ENCODE measurements at regions not wholly inside any gene's neighbourhood (a gene's known extent, or its start where the extent isn't known, plus 50 kb on each side); places are given as distances from the start of the nearest gene placed in this dataset.

GRCh38 chr13:74479124-74479523 is 344.9 kb upstream of the KLF12 start:
- TF ChIP-seq NFIC (IDR thresholded peaks at IDR 0.05) (no peak), TAF1 (IDR thresholded peaks at IDR 0.05; ENCODE audit: low read depth) (no peak), EP300 (IDR thresholded peaks at IDR 0.05; ENCODE audit: borderline replicate concordance) (no peak), RAD21 (IDR thresholded peaks at IDR 0.05; ENCODE audit: low read depth) (no peak), TCF12 (IDR thresholded peaks at IDR 0.05; ENCODE audit: low read depth) (no peak), YY1 (IDR thresholded peaks at IDR 0.05; ENCODE audit: low read depth) (no peak), USF1 (IDR thresholded peaks at IDR 0.05) (no peak), ZBTB7A (IDR thresholded peaks at IDR 0.05; ENCODE audit: low read depth) (no peak), MAX (IDR thresholded peaks at IDR 0.05) (no peak), CEBPB (IDR thresholded peaks at IDR 0.05) (no peak), EGR1 (IDR thresholded peaks at IDR 0.05) (no peak), REST (IDR thresholded peaks at IDR 0.05; ENCODE audit: low read depth) (no peak), CREB1 (IDR thresholded peaks at IDR 0.05; ENCODE audit: low read depth) (no peak), TEAD4 (IDR thresholded peaks at IDR 0.05) (no peak), FOXM1 (IDR thresholded peaks at IDR 0.05; ENCODE audit: borderline replicate concordance, low read depth) (no peak)

GRCh38 chr13:74476788-74477187 is 342.6 kb upstream of the KLF12 start:
- TF ChIP-seq EGR1 (IDR thresholded peaks at IDR 0.05) (no peak), TAF1 (IDR thresholded peaks at IDR 0.05; ENCODE audit: low read depth) (no peak)

- TF ChIP-seq FOXM1 (IDR thresholded peaks at IDR 0.05; ENCODE audit: borderline replicate concordance, low read depth): no peak
- no peak for TF ChIP-seq MAX (IDR thresholded peaks at IDR 0.05)
- no peak for TF ChIP-seq EP300 (IDR thresholded peaks at IDR 0.05; ENCODE audit: borderline replicate concordance)
- TF ChIP-seq RAD21 (IDR thresholded peaks at IDR 0.05; ENCODE audit: low read depth): no peak
- TF ChIP-seq ZBTB7A (IDR thresholded peaks at IDR 0.05; ENCODE audit: low read depth): no peak
- no peak for TF ChIP-seq YY1 (IDR thresholded peaks at IDR 0.05; ENCODE audit: low read depth)
- no peak for TF ChIP-seq TCF12 (IDR thresholded peaks at IDR 0.05; ENCODE audit: low read depth)
- TF ChIP-seq NFIC (IDR thresholded peaks at IDR 0.05): no peak
- no peak for TF ChIP-seq USF1 (IDR thresholded peaks at IDR 0.05)
- TF ChIP-seq TAF1 (IDR thresholded peaks at IDR 0.05; ENCODE audit: low read depth): no peak
- TF ChIP-seq CEBPB (IDR thresholded peaks at IDR 0.05): no peak
- no peak for TF ChIP-seq REST (IDR thresholded peaks at IDR 0.05; ENCODE audit: low read depth)
- no peak for TF ChIP-seq CREB1 (IDR thresholded peaks at IDR 0.05; ENCODE audit: low read depth)
- TF ChIP-seq EGR1 (IDR thresholded peaks at IDR 0.05): no peak
- TF ChIP-seq TEAD4 (IDR thresholded peaks at IDR 0.05): no peak
These were observed 342.2 kb upstream of the KLF12 start for GRCh38 chr13:74476365-74476764.

GRCh38 chr13:74466864-74467263 is 332.7 kb upstream of the KLF12 start:
- TF ChIP-seq USF1 (IDR thresholded peaks at IDR 0.05): no peak

- TF ChIP-seq TCF12 (IDR thresholded peaks at IDR 0.05; ENCODE audit: low read depth) (no peak), MAX (IDR thresholded peaks at IDR 0.05) (no peak), NFIC (IDR thresholded peaks at IDR 0.05) (no peak), EGR1 (IDR thresholded peaks at IDR 0.05) (no peak), RAD21 (IDR thresholded peaks at IDR 0.05; ENCODE audit: low read depth) (no peak), USF1 (IDR thresholded peaks at IDR 0.05) (no peak), FOXM1 (IDR thresholded peaks at IDR 0.05; ENCODE audit: borderline replicate concordance, low read depth) (no peak), TEAD4 (IDR thresholded peaks at IDR 0.05) (no peak), CREB1 (IDR thresholded peaks at IDR 0.05; ENCODE audit: low read depth) (no peak), YY1 (IDR thresholded peaks at IDR 0.05; ENCODE audit: low read depth) (no peak), ZBTB7A (IDR thresholded peaks at IDR 0.05; ENCODE audit: low read depth) (no peak), CEBPB (IDR thresholded peaks at IDR 0.05) (no peak)
These were observed 331.8 kb upstream of the KLF12 start for GRCh38 chr13:74466020-74466419.

Measured in Ishikawa (cell line).